NCI-H1105 treated with DMSO at 0.1 percent for 48 hours (cell line): ENCODE measurements at regions not wholly inside any gene's neighbourhood (a gene's known extent, or its start where the extent isn't known, plus 50 kb on each side); places are given as distances from the start of the nearest gene placed in this dataset.

ENCODE experiments used
- DNase-seq: peaks from one replicate; lab custom pipeline; 2025; lab: John Stamatoyannopoulos, UW

GRCh38 chr6:94074764-94075163 is 655.4 kb upstream of the EPHA7 start:
- DNase-seq = no peak

- peak; percentile 22 for DNase-seq
Measured at GRCh38 chr6:94071835-94072234, 652.5 kb upstream of the EPHA7 start.

- no peak for DNase-seq
Measured at GRCh38 chr6:94065707-94066337, 646.5 kb upstream of the EPHA7 start.

- DNase-seq = no peak
Measured at GRCh38 chr6:94052749-94053148, 633.4 kb upstream of the EPHA7 start.

GRCh38 chr6:94050515-94050914 is 631.2 kb upstream of the EPHA7 start:
- no peak for DNase-seq

GRCh38 chr6:94049001-94049400 is 629.6 kb upstream of the EPHA7 start:
- no peak for DNase-seq

GRCh38 chr6:94045099-94045829 is 625.9 kb upstream of the EPHA7 start:
- DNase-seq = no peak

- no peak for DNase-seq
Measured at GRCh38 chr6:94041945-94042709, 622.8 kb upstream of the EPHA7 start.

GRCh38 chr6:94036024-94036423 is 616.7 kb upstream of the EPHA7 start:
- no peak for DNase-seq

GRCh38 chr6:94027374-94027773 is 608.0 kb upstream of the EPHA7 start:
- no peak for DNase-seq

- DNase-seq = no peak
Measured at GRCh38 chr6:94026575-94026974, 607.2 kb upstream of the EPHA7 start.

GRCh38 chr6:94005835-94006234 is 586.5 kb upstream of the EPHA7 start:
- DNase-seq = no peak

GRCh38 chr6:93992976-93993375 is 573.6 kb upstream of the EPHA7 start:
- DNase-seq = no peak

GRCh38 chr6:93989630-93990029 is 570.3 kb upstream of the EPHA7 start:
- DNase-seq = no peak

- DNase-seq = no peak
Measured at GRCh38 chr6:93985953-93986352, 566.6 kb upstream of the EPHA7 start.

GRCh38 chr6:93975159-93975558 is 555.8 kb upstream of the EPHA7 start:
- DNase-seq = no peak

GRCh38 chr6:93974332-93974731 is 555.0 kb upstream of the EPHA7 start:
- no peak for DNase-seq

GRCh38 chr6:93972791-93973190 is 553.4 kb upstream of the EPHA7 start:
- DNase-seq = no peak

GRCh38 chr6:93970684-93971083 is 551.3 kb upstream of the EPHA7 start:
- DNase-seq = no peak

- DNase-seq = no peak
Measured at GRCh38 chr6:93968126-93968525, 548.8 kb upstream of the EPHA7 start.

GRCh38 chr6:93964926-93965325 is 545.6 kb upstream of the EPHA7 start:
- DNase-seq = no peak

GRCh38 chr6:93964321-93964720 is 545.0 kb upstream of the EPHA7 start:
- no peak for DNase-seq

GRCh38 chr6:93962566-93962965 is 543.2 kb upstream of the EPHA7 start:
- no peak for DNase-seq
